ENCODE measurements at regions not wholly inside any gene's neighbourhood (a gene's known extent, or its start where the extent isn't known, plus 50 kb on each side); places are given as distances from the start of the nearest gene placed in this dataset.

DNA sequence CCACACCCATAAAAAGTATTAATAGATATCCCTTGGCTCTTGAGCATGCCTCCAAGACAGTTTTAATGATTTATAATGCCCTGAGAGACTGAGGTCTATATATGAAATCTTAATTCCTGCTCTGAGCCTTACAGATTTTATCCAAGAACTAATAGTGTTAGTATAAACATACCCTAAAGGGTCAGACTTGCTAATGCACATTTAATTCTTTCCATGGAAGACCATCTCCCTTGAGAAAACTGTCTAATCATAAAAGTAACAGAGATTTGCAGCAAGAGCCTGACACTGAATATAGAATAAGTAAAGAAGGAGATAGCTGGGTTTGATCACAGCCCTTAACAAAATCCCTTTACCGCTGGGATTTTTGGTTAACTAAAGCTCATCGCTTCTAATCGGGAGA, 650.8 kb upstream of the KLF12 start:
- no peak for ATAC-seq
- Mint-ChIP-seq H3K9me3 (no peaks in the 10 kb centered on the region), H3K27ac (no peak overlapping the region), H3K4me1 (peaks cover 10% of the 10 kb centered on the region), H3K27me3 (ENCODE audit: insufficient read depth, low read depth, poor library complexity) (no peaks in the 10 kb centered on the region), H3K36me3 (ENCODE audit: low read depth) (no peaks in the 10 kb centered on the region), H3K4me3 (no peak overlapping the region)
- Histone ChIP-seq H2AFZ (no peak overlapping the region), H3K4me2 (no peak overlapping the region), H4K20me1 (replicated peaks; ENCODE audit: insufficient read depth) (no peaks in the 10 kb centered on the region), H3K4me1 (ENCODE audit: insufficient read depth) (no peaks in the 10 kb centered on the region), H3K27ac (ENCODE audit: low read depth) (no peak overlapping the region), H3K36me3 (ENCODE audit: insufficient read depth) (no peaks in the 10 kb centered on the region), H3F3A (replicated peaks; ENCODE audit: low read depth) (no peaks in the 10 kb centered on the region), H3K27me3 (ENCODE audit: insufficient read depth) (no peaks in the 10 kb centered on the region), H3K9me2 (ENCODE audit: insufficient read depth) (no peaks in the 10 kb centered on the region), H3K79me2 (replicated peaks; ENCODE audit: insufficient read depth) (no peaks in the 10 kb centered on the region), H3K4me3 (no peak overlapping the region)
- no peak for DNase-seq (ENCODE audit: low spot score)
- no peak for TF ChIP-seq POLR2AphosphoS5 (IDR thresholded peaks at IDR 0.05; ENCODE audit: low read depth)
- no peak for TF ChIP-seq REST (IDR thresholded peaks at IDR 0.05; ENCODE audit: unreplicated experiment)
- no peak for TF ChIP-seq STAT1 (IDR thresholded peaks at IDR 0.05; ENCODE audit: unreplicated experiment)
- TF ChIP-seq, protein P1, sequence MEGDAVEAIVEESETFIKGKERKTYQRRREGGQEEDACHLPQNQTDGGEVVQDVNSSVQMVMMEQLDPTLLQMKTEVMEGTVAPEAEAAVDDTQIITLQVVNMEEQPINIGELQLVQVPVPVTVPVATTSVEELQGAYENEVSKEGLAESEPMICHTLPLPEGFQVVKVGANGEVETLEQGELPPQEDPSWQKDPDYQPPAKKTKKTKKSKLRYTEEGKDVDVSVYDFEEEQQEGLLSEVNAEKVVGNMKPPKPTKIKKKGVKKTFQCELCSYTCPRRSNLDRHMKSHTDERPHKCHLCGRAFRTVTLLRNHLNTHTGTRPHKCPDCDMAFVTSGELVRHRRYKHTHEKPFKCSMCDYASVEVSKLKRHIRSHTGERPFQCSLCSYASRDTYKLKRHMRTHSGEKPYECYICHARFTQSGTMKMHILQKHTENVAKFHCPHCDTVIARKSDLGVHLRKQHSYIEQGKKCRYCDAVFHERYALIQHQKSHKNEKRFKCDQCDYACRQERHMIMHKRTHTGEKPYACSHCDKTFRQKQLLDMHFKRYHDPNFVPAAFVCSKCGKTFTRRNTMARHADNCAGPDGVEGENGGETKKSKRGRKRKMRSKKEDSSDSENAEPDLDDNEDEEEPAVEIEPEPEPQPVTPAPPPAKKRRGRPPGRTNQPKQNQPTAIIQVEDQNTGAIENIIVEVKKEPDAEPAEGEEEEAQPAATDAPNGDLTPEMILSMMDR (conservative IDR thresholded peaks at IDR 0.05; ENCODE audit: low read depth in 2 of 2) = no peak
- TF ChIP-seq CREB1 (CRISPR knock-in tag; IDR thresholded peaks at IDR 0.05; ENCODE audit: low read depth) = no peak
- no peak for TF ChIP-seq NANOG (IDR thresholded peaks at IDR 0.05; ENCODE audit: borderline replicate concordance)
- no peak for TF ChIP-seq ZNF331 (CRISPR knock-in tag; IDR thresholded peaks at IDR 0.05; ENCODE audit: low read depth)
- TF ChIP-seq ZNF114 (CRISPR knock-in tag; IDR thresholded peaks at IDR 0.05) = no peak
- no peak for TF ChIP-seq ETS1 (IDR thresholded peaks at IDR 0.05)
- TF ChIP-seq EZH2 (IDR thresholded peaks at IDR 0.05; ENCODE audit: low read depth, unreplicated experiment) = no peak
- TF ChIP-seq EZH2phosphoT487 (IDR thresholded peaks at IDR 0.05; ENCODE audit: unreplicated experiment) = no peak
- no peak for TF ChIP-seq JUNB (IDR thresholded peaks at IDR 0.05; ENCODE audit: unreplicated experiment)
- TF ChIP-seq, protein P2, sequence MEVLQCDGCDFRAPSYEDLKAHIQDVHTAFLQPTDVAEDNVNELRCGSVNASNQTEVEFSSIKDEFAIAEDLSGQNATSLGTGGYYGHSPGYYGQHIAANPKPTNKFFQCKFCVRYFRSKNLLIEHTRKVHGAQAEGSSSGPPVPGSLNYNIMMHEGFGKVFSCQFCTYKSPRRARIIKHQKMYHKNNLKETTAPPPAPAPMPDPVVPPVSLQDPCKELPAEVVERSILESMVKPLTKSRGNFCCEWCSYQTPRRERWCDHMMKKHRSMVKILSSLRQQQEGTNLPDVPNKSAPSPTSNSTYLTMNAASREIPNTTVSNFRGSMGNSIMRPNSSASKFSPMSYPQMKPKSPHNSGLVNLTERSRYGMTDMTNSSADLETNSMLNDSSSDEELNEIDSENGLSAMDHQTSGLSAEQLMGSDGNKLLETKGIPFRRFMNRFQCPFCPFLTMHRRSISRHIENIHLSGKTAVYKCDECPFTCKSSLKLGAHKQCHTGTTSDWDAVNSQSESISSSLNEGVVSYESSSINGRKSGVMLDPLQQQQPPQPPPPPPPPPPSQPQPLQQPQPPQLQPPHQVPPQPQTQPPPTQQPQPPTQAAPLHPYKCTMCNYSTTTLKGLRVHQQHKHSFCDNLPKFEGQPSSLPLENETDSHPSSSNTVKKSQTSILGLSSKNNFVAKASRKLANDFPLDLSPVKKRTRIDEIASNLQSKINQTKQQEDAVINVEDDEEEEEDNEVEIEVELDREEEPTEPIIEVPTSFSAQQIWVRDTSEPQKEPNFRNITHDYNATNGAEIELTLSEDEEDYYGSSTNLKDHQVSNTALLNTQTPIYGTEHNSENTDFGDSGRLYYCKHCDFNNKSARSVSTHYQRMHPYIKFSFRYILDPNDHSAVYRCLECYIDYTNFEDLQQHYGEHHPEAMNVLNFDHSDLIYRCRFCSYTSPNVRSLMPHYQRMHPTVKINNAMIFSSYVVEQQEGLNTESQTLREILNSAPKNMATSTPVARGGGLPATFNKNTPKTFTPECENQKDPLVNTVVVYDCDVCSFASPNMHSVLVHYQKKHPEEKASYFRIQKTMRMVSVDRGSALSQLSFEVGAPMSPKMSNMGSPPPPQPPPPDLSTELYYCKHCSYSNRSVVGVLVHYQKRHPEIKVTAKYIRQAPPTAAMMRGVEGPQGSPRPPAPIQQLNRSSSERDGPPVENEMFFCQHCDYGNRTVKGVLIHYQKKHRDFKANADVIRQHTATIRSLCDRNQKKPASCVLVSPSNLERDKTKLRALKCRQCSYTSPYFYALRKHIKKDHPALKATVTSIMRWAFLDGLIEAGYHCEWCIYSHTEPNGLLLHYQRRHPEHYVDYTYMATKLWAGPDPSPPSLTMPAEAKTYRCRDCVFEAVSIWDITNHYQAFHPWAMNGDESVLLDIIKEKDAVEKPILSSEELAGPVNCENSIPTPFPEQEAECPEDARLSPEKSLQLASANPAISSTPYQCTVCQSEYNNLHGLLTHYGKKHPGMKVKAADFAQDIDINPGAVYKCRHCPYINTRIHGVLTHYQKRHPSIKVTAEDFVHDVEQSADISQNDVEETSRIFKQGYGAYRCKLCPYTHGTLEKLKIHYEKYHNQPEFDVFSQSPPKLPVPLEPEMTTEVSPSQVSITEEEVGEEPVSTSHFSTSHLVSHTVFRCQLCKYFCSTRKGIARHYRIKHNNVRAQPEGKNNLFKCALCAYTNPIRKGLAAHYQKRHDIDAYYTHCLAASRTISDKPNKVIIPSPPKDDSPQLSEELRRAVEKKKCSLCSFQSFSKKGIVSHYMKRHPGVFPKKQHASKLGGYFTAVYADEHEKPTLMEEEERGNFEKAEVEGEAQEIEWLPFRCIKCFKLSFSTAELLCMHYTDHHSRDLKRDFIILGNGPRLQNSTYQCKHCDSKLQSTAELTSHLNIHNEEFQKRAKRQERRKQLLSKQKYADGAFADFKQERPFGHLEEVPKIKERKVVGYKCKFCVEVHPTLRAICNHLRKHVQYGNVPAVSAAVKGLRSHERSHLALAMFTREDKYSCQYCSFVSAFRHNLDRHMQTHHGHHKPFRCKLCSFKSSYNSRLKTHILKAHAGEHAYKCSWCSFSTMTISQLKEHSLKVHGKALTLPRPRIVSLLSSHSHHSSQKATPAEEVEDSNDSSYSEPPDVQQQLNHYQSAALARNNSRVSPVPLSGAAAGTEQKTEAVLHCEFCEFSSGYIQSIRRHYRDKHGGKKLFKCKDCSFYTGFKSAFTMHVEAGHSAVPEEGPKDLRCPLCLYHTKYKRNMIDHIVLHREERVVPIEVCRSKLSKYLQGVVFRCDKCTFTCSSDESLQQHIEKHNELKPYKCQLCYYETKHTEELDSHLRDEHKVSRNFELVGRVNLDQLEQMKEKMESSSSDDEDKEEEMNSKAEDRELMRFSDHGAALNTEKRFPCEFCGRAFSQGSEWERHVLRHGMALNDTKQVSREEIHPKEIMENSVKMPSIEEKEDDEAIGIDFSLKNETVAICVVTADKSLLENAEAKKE (CRISPR knock-in tag; IDR thresholded peaks at IDR 0.05) = no peak
